GM12891 (cell line): ENCODE measurements at regions not wholly inside any gene's neighbourhood (a gene's known extent, or its start where the extent isn't known, plus 50 kb on each side); places are given as distances from the start of the nearest gene placed in this dataset.

Experiments used
- POLR2A ChIP-seq: IDR thresholded peaks from 2 replicates; pipeline ENCODE4 v1.6.1; 2011; ENCODE audit warnings: low read depth, low read length, control low read depth
- POLR2AphosphoS5 ChIP-seq: IDR thresholded peaks from 2 replicates; pipeline ENCODE4 v1.6.1; 2011; ENCODE audit warnings: low read depth, low read length, control low read depth
- TAF1 ChIP-seq: IDR thresholded peaks from 2 replicates; pipeline ENCODE4 v1.6.1; 2011; ENCODE audit warnings: low read depth, low read length, control low read depth

DNA sequence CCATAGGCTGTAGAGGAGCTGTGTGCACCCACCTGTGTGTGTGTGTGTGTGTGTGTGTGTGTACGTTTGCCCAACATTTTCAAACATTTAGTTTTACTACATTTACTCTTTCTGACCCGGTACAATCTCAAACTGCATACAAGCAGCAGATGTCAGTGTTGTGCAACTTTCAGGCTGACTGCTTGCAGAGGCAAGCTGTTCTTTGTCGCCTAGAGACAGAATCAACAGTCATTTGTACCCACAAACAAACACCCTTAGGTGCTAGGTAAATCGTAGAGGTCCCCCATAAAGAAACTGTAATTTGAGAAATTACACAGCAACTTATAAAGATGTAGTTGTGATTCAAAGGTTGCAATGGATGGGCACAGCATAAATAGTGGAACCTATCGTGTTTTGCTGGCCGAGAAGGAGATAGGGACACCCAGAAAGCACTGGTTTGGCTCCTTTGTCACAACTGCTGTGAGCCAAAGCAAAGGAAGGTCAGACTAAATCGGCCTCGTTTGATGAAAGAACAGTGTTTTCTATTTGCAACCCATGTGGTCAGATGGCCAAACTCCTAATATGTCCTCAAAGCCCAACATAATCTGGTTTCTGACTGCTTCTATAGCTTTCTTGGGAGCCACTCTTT lies 478.4 kb downstream of the TOX3 start:
- TF ChIP-seq TAF1 (no peak), POLR2A (no peak), POLR2AphosphoS5 (no peak)
